DOHH2 (cell line): ENCODE measurements at regions not wholly inside any gene's neighbourhood (a gene's known extent, or its start where the extent isn't known, plus 50 kb on each side); places are given as distances from the start of the nearest gene placed in this dataset.

Experiments
- H3F3A ChIP-seq: fragments of 200-600 bp; sonication (generic), shearing (Covaris generic); 2 replicates; pipeline ENCODE4 v1.6.0; 2016; ENCODE audit warnings: antibody characterized with exemption, mild to moderate bottlenecking; ENCODE audit not compliant: control insufficient read depth, insufficient read depth
- H3K27ac ChIP-seq: fragments of 200-600 bp; sonication (generic); 2 replicates; pipeline ENCODE4 v1.5.1; 2014; ENCODE audit warnings: low read depth, mild to moderate bottlenecking, low read length, moderate library complexity
- H3K27me3 ChIP-seq: fragments of 200-600 bp; sonication (generic); 2 replicates; pipeline ENCODE4 v1.6.1; 2014; ENCODE audit warnings: mild to moderate bottlenecking, low read length, mixed read lengths; ENCODE audit not compliant: control insufficient read depth
- H3K36me3 ChIP-seq: fragments of 200-600 bp; sonication (generic); 2 replicates; pipeline ENCODE4 v1.6.1; 2014; ENCODE audit warnings: mild to moderate bottlenecking, low read length, moderate library complexity, mixed read lengths; ENCODE audit not compliant: control insufficient read depth
- H3K4me1 ChIP-seq: fragments of 200-600 bp; sonication (generic); 2 replicates; pipeline ENCODE4 v1.6.1; 2014; ENCODE audit warnings: mild to moderate bottlenecking, low read length, mixed read lengths; ENCODE audit not compliant: control insufficient read depth
- H3K4me2 ChIP-seq: fragments of 200-600 bp; sonication (generic); 2 replicates; pipeline ENCODE4 v1.6.0; 2014; ENCODE audit warnings: mild to moderate bottlenecking, low read length, moderate library complexity
- H3K4me3 ChIP-seq: fragments of 200-600 bp; sonication (generic); 2 replicates; pipeline ENCODE4 v1.5.1; 2014; ENCODE audit warnings: mild to moderate bottlenecking, low read length, mixed read lengths
- H3K79me2 ChIP-seq: fragments of 200-600 bp; sonication (generic); 2 replicates; pipeline ENCODE4 v1.6.1; 2014; ENCODE audit warnings: mild to moderate bottlenecking, low read length, mixed read lengths; ENCODE audit not compliant: control insufficient read depth
- H3K9me2 ChIP-seq: fragments of 200-600 bp; sonication (generic); replicated peaks from 2 replicates; pipeline ENCODE4 v1.6.1; 2014; ENCODE audit warnings: mild to moderate bottlenecking, low read length, mixed read lengths; ENCODE audit not compliant: control insufficient read depth
- H3K9me3 ChIP-seq: fragments of 200-600 bp; sonication (generic); 2 replicates; pipeline ENCODE4 v1.6.1; 2014; ENCODE audit warnings: antibody characterized with exemption, low read length, mixed read lengths; ENCODE audit not compliant: control insufficient read depth, insufficient read depth
- H4K20me1 ChIP-seq: fragments of 200-600 bp; sonication (generic); 2 replicates; pipeline ENCODE4 v1.6.0; 2014; ENCODE audit warnings: low read depth, mild to moderate bottlenecking, antibody characterized with exemption, low read length, moderate library complexity; ENCODE audit not compliant: control insufficient read depth, insufficient read depth
- CTCF ChIP-seq: fragments of 200-600 bp; sonication (generic); IDR thresholded peaks from one replicate; pipeline ENCODE4 v1.5.1; 2014; ENCODE audit warnings: antibody characterized with exemption, mild to moderate bottlenecking, low read depth, low read length; ENCODE audit not compliant: poor library complexity, severe bottlenecking
- EZH2phosphoT487 ChIP-seq: fragments of 200-600 bp; sonication (generic); IDR thresholded peaks from 2 replicates; pipeline ENCODE4 v1.6.1; 2017; ENCODE audit warnings: borderline replicate concordance, mild to moderate bottlenecking, antibody characterized with exemption, low read length, moderate library complexity, mixed read lengths

DNA sequence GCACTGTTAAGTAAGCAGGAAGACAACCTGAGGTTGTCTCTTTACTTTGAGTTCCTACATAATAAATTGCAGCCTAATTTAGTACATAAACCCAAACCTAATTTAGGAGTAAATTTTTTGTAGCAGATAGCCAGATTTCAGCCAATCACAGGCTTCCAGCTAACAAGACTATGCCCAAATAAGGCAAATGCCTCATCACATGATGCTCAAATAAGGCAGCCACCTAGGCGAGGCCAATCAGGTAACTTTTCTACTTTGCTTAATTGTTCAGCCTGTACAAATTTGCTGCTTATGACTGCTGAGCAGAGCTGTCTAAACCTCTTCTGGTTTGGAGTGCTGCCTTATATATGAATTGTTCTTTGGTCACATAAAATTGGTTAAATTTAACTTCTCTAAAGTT, 1118.7 kb upstream of the TMEM132C start:
- Histone ChIP-seq H3K27me3 (no peaks in the 10 kb centered on the region), H3K4me1 (no peaks in the 10 kb centered on the region), H3K4me3 (no peak overlapping the region), H3K36me3 (no peaks in the 10 kb centered on the region), H4K20me1 (no peaks in the 10 kb centered on the region), H3K9me3 (peaks cover 8% of the 10 kb centered on the region; the same call in 1 of the 2 replicates), H3K9me2 (no peaks in the 10 kb centered on the region), H3K27ac (no peak overlapping the region), H3K79me2 (no peaks in the 10 kb centered on the region), H3K4me2 (no peak overlapping the region), H3F3A (no peaks in the 10 kb centered on the region)
- TF ChIP-seq CTCF = no peak
- no peak for TF ChIP-seq EZH2phosphoT487

DNA sequence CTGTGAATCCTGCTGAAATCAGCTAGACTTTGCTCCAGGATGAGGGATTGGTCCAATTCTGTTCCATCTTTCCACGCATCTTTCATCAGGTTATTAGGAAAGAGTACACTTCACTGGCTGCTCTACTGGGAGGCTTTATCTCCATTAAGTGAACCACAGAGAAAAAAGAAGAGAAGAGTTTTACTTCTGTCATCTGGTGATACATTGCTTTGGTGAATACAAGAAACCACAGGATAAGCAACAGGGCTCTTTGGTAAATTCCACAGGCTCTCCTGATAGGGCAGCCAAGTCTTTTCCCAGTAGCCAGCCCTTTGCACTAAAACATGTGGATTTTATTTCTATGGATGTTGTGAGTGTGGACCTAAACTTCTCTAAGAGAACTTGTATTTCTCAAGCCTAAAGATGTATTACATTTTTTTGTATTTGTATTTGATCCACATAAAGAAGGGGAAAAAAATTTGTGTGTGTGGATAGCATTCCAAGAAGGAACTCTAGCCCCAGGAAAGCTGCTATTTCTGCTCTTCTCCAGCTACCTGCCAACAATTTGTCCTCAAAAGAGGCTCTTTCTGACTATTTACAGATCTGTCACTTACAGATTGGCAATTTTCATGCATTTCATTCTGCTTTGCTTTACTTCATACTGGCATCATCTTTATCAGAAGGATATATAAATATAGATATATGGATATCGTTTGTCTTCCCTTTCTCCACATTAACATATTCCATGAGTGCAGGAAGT, 1117.6 kb upstream of the TMEM132C start:
- no peaks in the 10 kb centered on the region for H4K20me1 ChIP-seq
- H3K36me3 ChIP-seq = no peaks in the 10 kb centered on the region
- H3F3A ChIP-seq = no peaks in the 10 kb centered on the region
- no peaks in the 10 kb centered on the region for H3K27me3 ChIP-seq
- H3K4me1 ChIP-seq = no peaks in the 10 kb centered on the region
- peaks cover 8% of the 10 kb centered on the region; the same call in 1 of the 2 replicates for H3K9me3 ChIP-seq
- H3K4me3 ChIP-seq = no peak overlapping the region
- H3K9me2 ChIP-seq = no peaks in the 10 kb centered on the region
- no peaks in the 10 kb centered on the region for H3K79me2 ChIP-seq
- no peak overlapping the region for H3K4me2 ChIP-seq
- no peak for TF ChIP-seq CTCF
- no peak for TF ChIP-seq EZH2phosphoT487
- H3K27ac ChIP-seq = no peak overlapping the region

DNA sequence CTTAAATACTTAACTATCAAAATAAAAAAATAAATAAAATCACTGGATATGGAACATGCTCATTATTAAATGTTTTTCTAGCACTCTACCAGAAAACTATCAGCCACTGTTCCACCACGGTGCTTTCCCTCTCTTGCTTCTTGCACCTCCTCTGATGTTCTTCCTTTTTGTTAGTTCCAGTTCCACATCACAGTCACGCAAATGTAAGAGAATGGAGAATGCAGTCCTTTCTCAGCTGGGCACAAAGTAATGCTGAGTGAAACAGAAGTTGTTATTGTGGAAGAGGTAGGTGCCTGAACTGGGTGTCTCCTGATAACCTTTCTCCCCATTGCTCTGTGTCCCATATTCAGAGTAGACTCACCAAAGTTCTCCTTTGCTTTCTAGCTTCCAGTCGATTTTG, 1116.9 kb upstream of the TMEM132C start:
- Histone ChIP-seq H3K27me3 (no peaks in the 10 kb centered on the region), H3K4me2 (no peak overlapping the region), H3K36me3 (no peaks in the 10 kb centered on the region), H3K9me2 (no peaks in the 10 kb centered on the region), H4K20me1 (no peaks in the 10 kb centered on the region), H3K9me3 (peaks cover 8% of the 10 kb centered on the region; the same call in 1 of the 2 replicates), H3K27ac (no peak overlapping the region), H3K4me1 (no peaks in the 10 kb centered on the region), H3F3A (no peaks in the 10 kb centered on the region), H3K79me2 (no peaks in the 10 kb centered on the region), H3K4me3 (no peak overlapping the region)
- no peak for TF ChIP-seq EZH2phosphoT487
- no peak for TF ChIP-seq CTCF
